B cell (primary cell): ENCODE measurements at regions not wholly inside any gene's neighbourhood (a gene's known extent, or its start where the extent isn't known, plus 50 kb on each side); places are given as distances from the start of the nearest gene placed in this dataset.

Experiments used
- ATAC-seq: fragments of 200-7000 bp; cut with Tn5 transposase; one replicate; pipeline ENCODE4 v1.10.0; 2021; ENCODE audit warnings: low read depth, mild to moderate bottlenecking, moderate number of reproducible peaks, moderate library complexity
- CTCF ChIA-PET: fragments of 350-600 bp; sonication (Branson Sonifier 250); formaldehyde crosslinking; loops from one replicate; lab custom pipeline; 2021; ENCODE audit warnings: antibody characterized with exemption, inconsistent platforms; lab: Charles Lee
- POLR2A ChIA-PET: fragments of 350-600 bp; sonication (Branson Sonifier 250); formaldehyde crosslinking; loops from one replicate; lab custom pipeline; 2021; ENCODE audit warnings: antibody characterized with exemption; lab: Charles Lee
- DNase-seq: peaks from one replicate; pipeline ENCODE4 v3.0.0; 2013
- H2AFZ ChIP-seq: 2 replicates; pipeline ENCODE4 v1.6.1; 2012; ENCODE audit warnings: mild to moderate bottlenecking, low read depth, low read length; ENCODE audit not compliant: insufficient read depth, poor library complexity, severe bottlenecking
- H3K27ac ChIP-seq, 2 donors: 1 replicate in 1 of 2; 2 replicates in 1 of 2; pipeline ENCODE4 v1.5.1; 2012 to 2013; ENCODE audit warnings: low read length in 2 of 2, mild to moderate bottlenecking in 2 of 2, moderate library complexity in 1 of 2
- H3K27me3 ChIP-seq, 4 experiments: fragments of 200-600 bp in 1 of 4; sonication (generic) in 1 of 4; replicated peaks in 1 of 4; 1 replicate in 2 of 4; 2 replicates in 2 of 4; pipeline versions ENCODE4 v1.6.1 to v1.7.0; 2013 to 2016; ENCODE audit warnings: low read length in 3 of 4, mild to moderate bottlenecking in 2 of 4, mixed read lengths in 1 of 4, moderate library complexity in 1 of 4; ENCODE audit not compliant: insufficient read depth in 4 of 4, control insufficient read depth in 3 of 4; ENCODE audit errors: control extremely low read depth in 1 of 4
- H3K36me3 ChIP-seq, 2 experiments: replicated peaks in 1 of 2; 1 replicate in 1 of 2; 2 replicates in 1 of 2; pipeline versions ENCODE4 v1.6.1 to v1.7.1; 2013; ENCODE audit warnings: low read length in 1 of 2; ENCODE audit not compliant: insufficient read depth in 2 of 2, control insufficient read depth in 1 of 2; ENCODE audit errors: control extremely low read depth in 1 of 2, extremely low read depth in 1 of 2
- H3K4me1 ChIP-seq, 2 donors: fragments of 200-600 bp in 1 of 2; sonication (generic) in 1 of 2; 1 replicate in 1 of 2; 2 replicates in 1 of 2; pipeline versions ENCODE4 v1.5.1 to v1.6.1; 2013 to 2017; ENCODE audit warnings: low read length in 2 of 2; ENCODE audit not compliant: control insufficient read depth in 2 of 2, insufficient read depth in 2 of 2
- H3K4me2 ChIP-seq: replicated peaks from 2 replicates; pipeline ENCODE3; 2012; ENCODE audit warnings: mild to moderate bottlenecking, low read depth, low read length; ENCODE audit not compliant: poor library complexity, severe bottlenecking
- H3K4me3 ChIP-seq, 5 experiments: fragments of 200-600 bp in 1 of 5; sonication (generic) in 1 of 5; 1 replicate in 3 of 5; 2 replicates in 2 of 5; pipeline versions ENCODE4 v1.5.1 to v1.7.0; 2011 to 2016; ENCODE audit warnings: low read length in 4 of 5, mild to moderate bottlenecking in 4 of 5, low read depth in 2 of 5, control low read depth in 1 of 5, moderate library complexity in 1 of 5; ENCODE audit not compliant: insufficient read depth in 1 of 5; ENCODE audit errors: control extremely low read depth in 1 of 5, extremely low read depth in 1 of 5
- H3K79me2 ChIP-seq: fragments of 200-600 bp; sonication (generic); one replicate; pipeline ENCODE4 v1.6.0; 2016; ENCODE audit warnings: low read length; ENCODE audit not compliant: control insufficient read depth, insufficient read depth
- H3K9ac ChIP-seq: fragments of 200-600 bp; sonication (generic); 2 replicates; pipeline ENCODE4 v1.6.1; 2017; ENCODE audit warnings: mild to moderate bottlenecking, low read length, moderate library complexity
- H3K9me3 ChIP-seq, 3 donors: one replicate each; pipeline versions ENCODE4 v1.6.1 to v1.7.1; 2013; ENCODE audit warnings: low read length in 2 of 3; ENCODE audit not compliant: control insufficient read depth in 2 of 3, insufficient read depth in 1 of 3; ENCODE audit errors: control extremely low read depth in 1 of 3
- H4K20me1 ChIP-seq: 2 replicates; pipeline ENCODE4 v1.6.0; 2012; ENCODE audit warnings: mild to moderate bottlenecking, low read length; ENCODE audit not compliant: insufficient read depth, control insufficient read depth, poor library complexity, severe bottlenecking
- H3K27ac Mint-ChIP-seq: one replicate; pipeline ENCODE4 v1.8.0; 2021; ENCODE audit warnings: mixed read lengths
- H3K27me3 Mint-ChIP-seq: one replicate; pipeline ENCODE4 v1.8.0; 2021; ENCODE audit warnings: mixed read lengths
- H3K4me1 Mint-ChIP-seq: one replicate; pipeline ENCODE4 v1.8.0; 2021; ENCODE audit warnings: mixed read lengths
- H3K4me3 Mint-ChIP-seq: one replicate; pipeline ENCODE4 v1.8.0; 2021; ENCODE audit warnings: mixed read lengths
- H3K9me3 Mint-ChIP-seq: one replicate; pipeline ENCODE4 v1.8.0; 2022; ENCODE audit warnings: mixed read lengths; ENCODE audit not compliant: insufficient read depth
- EZH2 ChIP-seq: IDR thresholded peaks from 2 replicates; pipeline ENCODE4 v1.6.1; 2012; ENCODE audit warnings: borderline replicate concordance, low read depth, mild to moderate bottlenecking, moderate library complexity, low read length; ENCODE audit not compliant: insufficient read depth, poor library complexity, severe bottlenecking
- WGBS: methylation state at CpG from one replicate; pipeline ENCODE4 v1.1.5; 2013; ENCODE audit warnings: missing lambda C conversion rate; ENCODE audit not compliant: insufficient coverage; 5-methylcytosine and 5-hydroxymethylcytosine counted together
- intact Hi-C: fragments of 100-400 bp; cut with micrococcal nuclease; formaldehyde crosslinking; loops from one replicate; pipeline ENCODE4 v1.10.0; 2022
- TF ChIP-seq, protein P1 (sequence below): fragments of 200-600 bp; IDR thresholded peaks from one replicate; pipeline ENCODE4 v1.8.0; 2022; ENCODE audit warnings: antibody characterized with exemption, mild to moderate bottlenecking

DNA sequence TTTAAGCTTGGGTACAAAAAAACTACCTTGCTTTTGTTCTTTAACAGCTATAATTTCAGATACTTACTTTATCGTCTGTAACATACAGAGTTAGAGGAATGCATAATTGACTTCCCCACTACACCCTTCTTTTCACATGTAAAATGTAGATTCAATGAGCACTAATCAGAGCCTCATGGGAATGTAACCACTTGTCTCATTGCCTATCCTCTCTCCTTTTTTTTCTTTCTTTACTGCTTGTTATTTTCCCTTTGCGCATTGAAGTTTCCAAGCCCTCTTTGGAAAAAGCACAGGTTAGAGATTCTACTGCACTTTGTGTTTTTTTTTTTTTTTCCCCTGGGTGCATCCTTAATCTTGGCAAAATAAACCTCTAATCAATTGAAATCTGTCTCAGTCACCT, 965.1 kb upstream of the PABPC4L start:
- no peak overlapping the region for H3K4me2 ChIP-seq
- ATAC-seq (no peak), DNase-seq (no peak)
- no peaks in the 10 kb centered on the region for H3K4me1 Mint-ChIP-seq
- H3K9me3 ChIP-seq: no peaks in the 10 kb centered on the region
- no peak overlapping the region for H3K4me3 Mint-ChIP-seq
- H3K4me3 ChIP-seq: no peak overlapping the region
- H3K4me1 ChIP-seq: no peaks in the 10 kb centered on the region
- TF ChIP-seq, protein P1, sequence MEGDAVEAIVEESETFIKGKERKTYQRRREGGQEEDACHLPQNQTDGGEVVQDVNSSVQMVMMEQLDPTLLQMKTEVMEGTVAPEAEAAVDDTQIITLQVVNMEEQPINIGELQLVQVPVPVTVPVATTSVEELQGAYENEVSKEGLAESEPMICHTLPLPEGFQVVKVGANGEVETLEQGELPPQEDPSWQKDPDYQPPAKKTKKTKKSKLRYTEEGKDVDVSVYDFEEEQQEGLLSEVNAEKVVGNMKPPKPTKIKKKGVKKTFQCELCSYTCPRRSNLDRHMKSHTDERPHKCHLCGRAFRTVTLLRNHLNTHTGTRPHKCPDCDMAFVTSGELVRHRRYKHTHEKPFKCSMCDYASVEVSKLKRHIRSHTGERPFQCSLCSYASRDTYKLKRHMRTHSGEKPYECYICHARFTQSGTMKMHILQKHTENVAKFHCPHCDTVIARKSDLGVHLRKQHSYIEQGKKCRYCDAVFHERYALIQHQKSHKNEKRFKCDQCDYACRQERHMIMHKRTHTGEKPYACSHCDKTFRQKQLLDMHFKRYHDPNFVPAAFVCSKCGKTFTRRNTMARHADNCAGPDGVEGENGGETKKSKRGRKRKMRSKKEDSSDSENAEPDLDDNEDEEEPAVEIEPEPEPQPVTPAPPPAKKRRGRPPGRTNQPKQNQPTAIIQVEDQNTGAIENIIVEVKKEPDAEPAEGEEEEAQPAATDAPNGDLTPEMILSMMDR: no peak
- no peak for TF ChIP-seq EZH2
- ChIA-PET POLR2A (no interaction called here), CTCF (no interaction called here)
- WGBS: 100% methylated on average over 1 of the region's 2 CpGs
- H3K27me3 ChIP-seq: no peaks in the 10 kb centered on the region
- H4K20me1 ChIP-seq: no peaks in the 10 kb centered on the region
- no peak overlapping the region for H3K27ac Mint-ChIP-seq
- H3K27ac ChIP-seq: no peak overlapping the region
- H3K9me3 Mint-ChIP-seq: peaks cover 2% of the 10 kb centered on the region
- intact Hi-C loops: no loop called here
- no peaks in the 10 kb centered on the region for H3K79me2 ChIP-seq
- H3K9ac ChIP-seq: no peak overlapping the region
- no peak overlapping the region for H2AFZ ChIP-seq
- H3K27me3 Mint-ChIP-seq: no peaks in the 10 kb centered on the region
- no peaks in the 10 kb centered on the region for H3K36me3 ChIP-seq

DNA sequence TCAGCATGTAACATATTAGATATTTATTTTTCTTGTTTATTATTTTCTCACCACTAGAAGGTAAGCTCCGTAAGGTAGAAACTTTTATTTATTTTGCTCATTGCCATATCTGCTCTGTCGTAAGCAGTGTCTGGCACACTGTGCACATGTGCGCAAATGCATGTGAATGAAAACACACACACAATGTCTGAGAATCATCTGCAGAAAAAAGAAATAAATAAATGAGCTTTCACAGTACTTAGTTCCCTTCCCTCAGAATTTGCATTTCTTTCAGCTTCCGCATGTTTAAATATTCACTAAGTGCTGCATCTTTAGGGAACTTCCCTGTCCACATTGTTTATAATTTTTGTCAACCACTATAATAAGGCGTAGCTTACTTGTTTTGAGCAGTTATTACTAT, 963.0 kb upstream of the PABPC4L start:
- no peaks in the 10 kb centered on the region for H3K4me1 Mint-ChIP-seq
- Histone ChIP-seq H3K4me3 (no peak overlapping the region), H3K27ac (no peak overlapping the region), H3K79me2 (no peaks in the 10 kb centered on the region), H3K27me3 (no peaks in the 10 kb centered on the region), H3K36me3 (no peaks in the 10 kb centered on the region), H3K9ac (no peak overlapping the region), H3K4me2 (no peak overlapping the region), H3K4me1 (no peaks in the 10 kb centered on the region), H2AFZ (no peak overlapping the region), H3K9me3 (no peaks in the 10 kb centered on the region), H4K20me1 (no peaks in the 10 kb centered on the region)
- peaks cover 2% of the 10 kb centered on the region for H3K9me3 Mint-ChIP-seq
- POLR2A ChIA-PET: no interaction called here
- intact Hi-C loops: no loop called here
- H3K27me3 Mint-ChIP-seq: no peaks in the 10 kb centered on the region
- ATAC-seq (no peak), DNase-seq (no peak)
- TF ChIP-seq, protein P1: no peak
- TF ChIP-seq EZH2: no peak
- H3K27ac Mint-ChIP-seq: no peak overlapping the region
- no CpG with 5 or more reads among the region's 5 CpGs for whole genome bisulfite sequencing
- H3K4me3 Mint-ChIP-seq: no peak overlapping the region
- CTCF ChIA-PET: no interaction called here
